ENCODE measurements at regions not wholly inside any gene's neighbourhood (a gene's known extent, or its start where the extent isn't known, plus 50 kb on each side); places are given as distances from the start of the nearest gene placed in this dataset.

DNA sequence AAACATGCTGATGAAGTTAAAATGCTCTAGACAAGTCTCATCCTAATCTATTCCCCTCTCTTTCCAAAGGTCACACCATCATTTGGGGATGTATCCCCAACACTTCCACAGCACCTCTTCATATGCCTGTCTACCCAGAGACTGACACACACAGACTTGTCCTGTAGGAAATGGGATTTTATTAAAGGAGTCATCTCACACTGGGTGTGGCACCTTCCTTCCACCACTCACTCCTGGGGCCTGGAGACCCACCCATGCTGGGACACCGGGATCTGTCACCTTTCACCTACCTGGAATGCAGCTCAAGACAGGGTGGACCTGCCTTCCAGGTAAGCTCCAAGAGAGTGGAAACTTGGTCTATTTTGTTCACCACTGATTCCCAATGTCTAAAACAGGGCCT is 99.4 kb upstream of the HAND1 start:
- H3K79me2 ChIP-seq (ENCODE audit: low read length) = no peaks in the 10 kb centered on the region
- no peaks in the 10 kb centered on the region for H3K9me3 ChIP-seq (ENCODE audit: insufficient read depth, low read length)
- no peak overlapping the region for H2AFZ ChIP-seq (ENCODE audit: low read depth, low read length)
- no peaks in the 10 kb centered on the region for H3K36me3 ChIP-seq (replicated peaks; ENCODE audit: low read depth, low read length)
- H3K4me2 ChIP-seq (ENCODE audit: low read length) = no peak overlapping the region
- peaks cover 13% of the 10 kb centered on the region for H3K4me1 ChIP-seq (ENCODE audit: low read length)
- H3K4me3 ChIP-seq (ENCODE audit: low read length) = no peak overlapping the region
- no peaks in the 10 kb centered on the region for H4K20me1 ChIP-seq (ENCODE audit: insufficient read depth, low read length)
- TF ChIP-seq EZH2phosphoT487 (IDR thresholded peaks at IDR 0.05; ENCODE audit: low read depth) = no peak
- TF ChIP-seq, protein P1, sequence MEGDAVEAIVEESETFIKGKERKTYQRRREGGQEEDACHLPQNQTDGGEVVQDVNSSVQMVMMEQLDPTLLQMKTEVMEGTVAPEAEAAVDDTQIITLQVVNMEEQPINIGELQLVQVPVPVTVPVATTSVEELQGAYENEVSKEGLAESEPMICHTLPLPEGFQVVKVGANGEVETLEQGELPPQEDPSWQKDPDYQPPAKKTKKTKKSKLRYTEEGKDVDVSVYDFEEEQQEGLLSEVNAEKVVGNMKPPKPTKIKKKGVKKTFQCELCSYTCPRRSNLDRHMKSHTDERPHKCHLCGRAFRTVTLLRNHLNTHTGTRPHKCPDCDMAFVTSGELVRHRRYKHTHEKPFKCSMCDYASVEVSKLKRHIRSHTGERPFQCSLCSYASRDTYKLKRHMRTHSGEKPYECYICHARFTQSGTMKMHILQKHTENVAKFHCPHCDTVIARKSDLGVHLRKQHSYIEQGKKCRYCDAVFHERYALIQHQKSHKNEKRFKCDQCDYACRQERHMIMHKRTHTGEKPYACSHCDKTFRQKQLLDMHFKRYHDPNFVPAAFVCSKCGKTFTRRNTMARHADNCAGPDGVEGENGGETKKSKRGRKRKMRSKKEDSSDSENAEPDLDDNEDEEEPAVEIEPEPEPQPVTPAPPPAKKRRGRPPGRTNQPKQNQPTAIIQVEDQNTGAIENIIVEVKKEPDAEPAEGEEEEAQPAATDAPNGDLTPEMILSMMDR (IDR thresholded peaks at IDR 0.05; ENCODE audit: low read depth, low read length) = no peak
- H3K9ac ChIP-seq (ENCODE audit: low read length) = no peak overlapping the region
- no peaks in the 10 kb centered on the region for H3K27me3 ChIP-seq (ENCODE audit: low read depth, low read length)
- H3K27ac ChIP-seq (ENCODE audit: low read length) = no peak overlapping the region

- Histone ChIP-seq H3K9ac (ENCODE audit: low read length) (no peak overlapping the region), H3K4me2 (ENCODE audit: low read length) (peak overlapping the region; percentile 54), H3K27ac (ENCODE audit: low read length) (no peak overlapping the region), H3K79me2 (ENCODE audit: low read length) (no peaks in the 10 kb centered on the region), H3K27me3 (ENCODE audit: low read depth, low read length) (no peaks in the 10 kb centered on the region), H3K36me3 (replicated peaks; ENCODE audit: low read depth, low read length) (no peaks in the 10 kb centered on the region), H2AFZ (ENCODE audit: low read depth, low read length) (no peak overlapping the region), H4K20me1 (ENCODE audit: insufficient read depth, low read length) (no peaks in the 10 kb centered on the region), H3K4me3 (ENCODE audit: low read length) (no peak overlapping the region), H3K4me1 (ENCODE audit: low read length) (peaks cover 15% of the 10 kb centered on the region), H3K9me3 (ENCODE audit: insufficient read depth, low read length) (no peaks in the 10 kb centered on the region)
- TF ChIP-seq, protein P1 (IDR thresholded peaks at IDR 0.05; ENCODE audit: low read depth, low read length) = no peak
- no peak for TF ChIP-seq EZH2phosphoT487 (IDR thresholded peaks at IDR 0.05; ENCODE audit: low read depth)
These were observed 98.4 kb upstream of the HAND1 start for GRCh38 chr5:154576429-154576806.

DNA sequence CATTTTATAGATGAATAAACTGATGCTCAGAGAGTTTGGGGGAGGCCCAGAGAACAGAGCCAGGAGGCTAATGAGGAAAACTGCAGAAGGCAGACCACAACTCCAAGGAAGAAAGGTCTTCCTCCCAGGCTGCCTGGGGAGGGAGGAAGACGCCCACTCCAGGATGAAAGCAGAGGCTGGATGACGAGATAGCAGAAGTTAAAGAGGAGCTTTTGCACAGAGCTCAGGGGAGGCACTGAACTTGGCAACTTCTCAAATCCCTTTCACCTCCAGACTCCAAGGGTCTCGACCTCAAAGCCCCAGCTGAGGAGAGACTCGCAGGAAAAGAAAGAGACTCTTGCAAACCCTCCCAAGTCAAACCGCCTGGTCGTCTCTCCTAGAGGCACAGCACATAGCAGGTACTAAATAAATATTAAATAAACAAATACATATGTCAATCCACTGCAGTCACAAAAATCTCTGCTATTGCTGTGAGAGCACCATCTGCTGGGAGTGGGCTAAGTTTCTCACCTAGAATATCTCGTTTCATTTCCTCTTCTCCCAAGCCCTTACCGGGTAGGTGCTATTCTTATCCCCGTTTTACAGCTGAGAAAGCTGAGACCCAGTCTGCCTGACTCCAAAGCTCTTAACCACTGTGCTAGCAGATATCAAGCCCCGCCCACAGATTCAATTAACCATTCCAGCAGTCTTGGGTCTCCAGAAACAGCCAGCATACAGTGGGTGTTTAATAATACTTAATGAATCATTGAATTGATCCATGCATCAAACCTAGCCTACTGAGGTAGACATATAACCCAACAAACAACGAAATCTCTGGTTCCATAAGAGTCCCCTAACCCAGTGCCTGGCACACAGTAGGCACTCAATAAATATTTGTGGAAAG is 97.8 kb upstream of the HAND1 start:
- Histone ChIP-seq H3K9ac (ENCODE audit: low read length) (no peak overlapping the region; the same call in 1 of the 2 replicates), H3K79me2 (ENCODE audit: low read length) (no peaks in the 10 kb centered on the region), H3K36me3 (replicated peaks; ENCODE audit: low read depth, low read length) (no peaks in the 10 kb centered on the region), H3K4me1 (ENCODE audit: low read length) (peaks cover 18% of the 10 kb centered on the region), H3K27ac (ENCODE audit: low read length) (no peak overlapping the region), H3K27me3 (ENCODE audit: low read depth, low read length) (no peaks in the 10 kb centered on the region), H4K20me1 (ENCODE audit: insufficient read depth, low read length) (no peaks in the 10 kb centered on the region), H3K4me3 (ENCODE audit: low read length) (no peak overlapping the region), H3K9me3 (ENCODE audit: insufficient read depth, low read length) (no peaks in the 10 kb centered on the region), H3K4me2 (ENCODE audit: low read length) (peak overlapping the region; percentile 54), H2AFZ (ENCODE audit: low read depth, low read length) (no peak overlapping the region)
- TF ChIP-seq, protein P1 (IDR thresholded peaks at IDR 0.05; ENCODE audit: low read depth, low read length) = peak; percentile 67
- TF ChIP-seq EZH2phosphoT487 (IDR thresholded peaks at IDR 0.05; ENCODE audit: low read depth) = no peak

DNA sequence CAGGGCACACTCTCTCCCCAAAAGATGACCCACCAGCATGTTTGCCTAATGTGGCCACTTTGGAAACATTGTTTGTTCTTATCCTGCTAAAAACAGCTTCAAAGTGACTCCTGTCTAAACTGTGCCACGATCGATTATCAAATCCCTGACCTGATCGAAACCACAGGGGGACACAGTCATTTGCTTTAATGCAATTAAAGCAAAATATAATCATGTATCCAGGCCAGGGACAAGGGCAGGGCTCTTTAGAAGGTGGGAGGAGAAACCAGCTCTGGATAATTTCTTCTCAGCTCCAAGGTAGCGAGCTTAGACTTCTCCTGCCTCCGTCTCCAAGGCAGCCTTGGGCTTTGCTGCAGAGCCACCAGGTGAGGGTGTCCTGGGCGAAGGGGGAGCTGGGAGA is 95.0 kb upstream of the HAND1 start:
- no peaks in the 10 kb centered on the region for H3K27me3 ChIP-seq (ENCODE audit: low read depth, low read length)
- no peaks in the 10 kb centered on the region for H3K36me3 ChIP-seq (replicated peaks; ENCODE audit: low read depth, low read length)
- no peak overlapping the region for H2AFZ ChIP-seq (ENCODE audit: low read depth, low read length)
- H4K20me1 ChIP-seq (ENCODE audit: insufficient read depth, low read length) = no peaks in the 10 kb centered on the region
- H3K4me1 ChIP-seq (ENCODE audit: low read length) = peaks cover 20% of the 10 kb centered on the region
- H3K9me3 ChIP-seq (ENCODE audit: insufficient read depth, low read length) = no peaks in the 10 kb centered on the region
- H3K4me2 ChIP-seq (ENCODE audit: low read length) = no peak overlapping the region
- TF ChIP-seq, protein P1 (IDR thresholded peaks at IDR 0.05; ENCODE audit: low read depth, low read length) = no peak
- TF ChIP-seq EZH2phosphoT487 (IDR thresholded peaks at IDR 0.05; ENCODE audit: low read depth) = no peak
- H3K4me3 ChIP-seq (ENCODE audit: low read length) = no peak overlapping the region
- H3K79me2 ChIP-seq (ENCODE audit: low read length) = no peaks in the 10 kb centered on the region
- H3K9ac ChIP-seq (ENCODE audit: low read length) = no peak overlapping the region
- no peak overlapping the region for H3K27ac ChIP-seq (ENCODE audit: low read length)

Data from OCI-LY3 (cell line).